ENCODE measurements at regions not wholly inside any gene's neighbourhood (a gene's known extent, or its start where the extent isn't known, plus 50 kb on each side); places are given as distances from the start of the nearest gene placed in this dataset.
A peak's percentile ranks its signal among the peaks of the same experiment; 100 is the strongest.

DNA sequence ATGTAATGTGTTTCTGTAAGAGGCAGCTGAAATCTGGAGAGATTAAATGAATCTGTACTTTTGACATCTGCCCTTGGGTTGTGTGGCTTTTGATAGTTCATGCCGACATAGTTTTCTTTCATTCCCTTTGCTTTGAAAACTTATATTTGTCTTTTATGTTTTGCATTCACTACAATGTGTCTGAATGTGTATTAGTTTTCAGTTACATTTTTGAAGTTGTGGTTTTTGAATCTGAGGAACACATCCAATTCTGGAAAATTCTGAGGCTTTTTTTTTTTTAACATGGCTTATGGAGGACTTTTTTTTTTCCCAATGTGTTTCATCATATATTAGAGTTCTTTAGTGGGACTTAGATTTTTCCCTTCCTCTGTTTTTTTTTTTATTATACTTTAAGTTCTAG lies 683.7 kb upstream of the SOX9 start:
- H3K36me3 ChIP-seq = no peaks in the 10 kb centered on the region
- no peak overlapping the region for H3K4me3 ChIP-seq
- TF ChIP-seq POLR2AphosphoS5 (IDR thresholded peaks at IDR 0.05; ENCODE audit: insufficient read depth in 1 of 2, low read depth in 1 of 2) (no peak), POLR2A (IDR thresholded peaks at IDR 0.05) (no peak)
- TF ChIP-seq, protein P1, sequence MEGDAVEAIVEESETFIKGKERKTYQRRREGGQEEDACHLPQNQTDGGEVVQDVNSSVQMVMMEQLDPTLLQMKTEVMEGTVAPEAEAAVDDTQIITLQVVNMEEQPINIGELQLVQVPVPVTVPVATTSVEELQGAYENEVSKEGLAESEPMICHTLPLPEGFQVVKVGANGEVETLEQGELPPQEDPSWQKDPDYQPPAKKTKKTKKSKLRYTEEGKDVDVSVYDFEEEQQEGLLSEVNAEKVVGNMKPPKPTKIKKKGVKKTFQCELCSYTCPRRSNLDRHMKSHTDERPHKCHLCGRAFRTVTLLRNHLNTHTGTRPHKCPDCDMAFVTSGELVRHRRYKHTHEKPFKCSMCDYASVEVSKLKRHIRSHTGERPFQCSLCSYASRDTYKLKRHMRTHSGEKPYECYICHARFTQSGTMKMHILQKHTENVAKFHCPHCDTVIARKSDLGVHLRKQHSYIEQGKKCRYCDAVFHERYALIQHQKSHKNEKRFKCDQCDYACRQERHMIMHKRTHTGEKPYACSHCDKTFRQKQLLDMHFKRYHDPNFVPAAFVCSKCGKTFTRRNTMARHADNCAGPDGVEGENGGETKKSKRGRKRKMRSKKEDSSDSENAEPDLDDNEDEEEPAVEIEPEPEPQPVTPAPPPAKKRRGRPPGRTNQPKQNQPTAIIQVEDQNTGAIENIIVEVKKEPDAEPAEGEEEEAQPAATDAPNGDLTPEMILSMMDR (IDR thresholded peaks at IDR 0.05) = no peak
- intact Hi-C loops (cut with DNase I) = no loop called here
- H3K27ac ChIP-seq = no peak overlapping the region
- H3K9me3 ChIP-seq = no peaks in the 10 kb centered on the region
- no peak for DNase-seq (ENCODE audit: extremely low spot score in 2 of 2)
- H3K4me1 ChIP-seq = no peaks in the 10 kb centered on the region
- no peaks in the 10 kb centered on the region for H3K27me3 ChIP-seq

DNA sequence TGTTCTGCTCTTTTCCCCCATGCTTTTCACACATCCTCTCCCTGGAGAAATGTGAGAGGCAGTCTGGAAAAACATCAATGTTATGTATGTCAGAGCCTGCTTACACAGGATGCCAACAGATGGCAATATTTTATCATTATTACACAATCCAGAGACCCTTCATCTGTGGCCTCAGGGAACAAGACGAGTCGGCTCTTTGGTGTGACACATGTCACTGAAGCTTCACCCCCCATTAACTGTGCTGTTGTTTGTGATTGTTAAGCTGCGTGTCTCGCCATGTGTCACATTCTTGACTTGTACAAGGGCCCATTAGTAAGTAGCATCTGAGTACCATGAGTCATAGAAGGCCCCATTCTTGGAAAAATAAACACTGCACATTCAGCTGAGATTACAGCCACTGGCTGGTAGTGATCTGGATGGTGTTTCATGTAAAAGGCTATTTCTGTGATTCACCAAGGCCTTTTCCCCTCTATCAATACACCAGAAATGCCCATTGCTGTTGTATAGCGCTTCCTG lies 682.1 kb upstream of the SOX9 start:
- DNase-seq (ENCODE audit: extremely low spot score in 2 of 2) = no peak
- no peaks in the 10 kb centered on the region for H3K4me1 ChIP-seq
- H3K4me3 ChIP-seq = no peak overlapping the region
- no peaks in the 10 kb centered on the region for H3K27me3 ChIP-seq
- TF ChIP-seq POLR2AphosphoS5 (IDR thresholded peaks at IDR 0.05; ENCODE audit: insufficient read depth in 1 of 2, low read depth in 1 of 2) = peak in 1 of 2 donors; percentile 57
- TF ChIP-seq, protein P1 (IDR thresholded peaks at IDR 0.05) = no peak
- H3K27ac ChIP-seq = no peak overlapping the region
- H3K9me3 ChIP-seq = no peaks in the 10 kb centered on the region
- intact Hi-C loops (cut with DNase I) = no loop called here
- H3K36me3 ChIP-seq = no peaks in the 10 kb centered on the region

DNA sequence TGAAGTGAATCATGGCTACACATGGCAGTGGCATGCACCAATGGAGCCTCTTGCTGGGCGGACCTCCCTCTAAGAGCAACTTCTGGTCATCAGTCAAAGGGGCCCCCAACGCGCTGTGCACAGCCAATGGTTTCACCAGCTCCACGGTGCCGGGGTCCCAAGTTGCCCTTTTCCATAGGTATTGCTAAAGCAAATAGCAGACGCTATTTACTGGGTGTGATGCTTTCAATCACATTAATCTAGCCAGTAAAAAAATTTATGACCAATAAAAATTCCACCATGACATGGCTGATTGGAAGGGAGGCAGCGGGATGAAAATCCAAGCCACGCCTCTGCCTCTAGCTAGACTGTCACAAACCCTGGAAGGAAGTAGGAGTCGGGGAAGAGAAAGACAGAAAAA lies 680.3 kb upstream of the SOX9 start:
- H3K4me3 ChIP-seq = no peak overlapping the region
- no peaks in the 10 kb centered on the region for H3K4me1 ChIP-seq
- DNase-seq (ENCODE audit: extremely low spot score in 2 of 2) = no peak
- no peaks in the 10 kb centered on the region for H3K36me3 ChIP-seq
- H3K9me3 ChIP-seq = no peaks in the 10 kb centered on the region
- intact Hi-C loops (cut with DNase I) = no loop called here
- H3K27ac ChIP-seq = no peak overlapping the region
- TF ChIP-seq POLR2A (IDR thresholded peaks at IDR 0.05) (no peak), POLR2AphosphoS5 (IDR thresholded peaks at IDR 0.05; ENCODE audit: insufficient read depth in 1 of 2, low read depth in 1 of 2) (no peak)
- TF ChIP-seq, protein P1 (IDR thresholded peaks at IDR 0.05) = no peak
- H3K27me3 ChIP-seq = no peaks in the 10 kb centered on the region

DNA sequence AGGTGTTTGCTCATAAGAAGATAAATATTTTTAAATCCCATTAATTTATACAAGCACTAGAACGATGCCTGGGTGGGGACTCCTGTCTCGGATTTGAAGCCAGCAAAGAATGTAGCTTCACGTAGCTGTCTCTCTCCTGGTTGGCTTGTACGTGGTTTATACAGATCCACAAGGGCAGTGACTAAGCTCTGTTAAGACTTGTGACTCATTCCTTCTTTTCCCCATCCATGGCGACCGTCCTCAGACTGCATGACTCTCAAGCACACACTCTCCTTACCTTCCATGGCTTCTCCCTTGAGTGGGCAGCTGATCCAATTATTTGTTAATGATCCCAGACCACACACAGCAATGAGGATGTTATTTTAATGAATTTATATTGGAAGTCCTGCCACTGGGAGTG lies 679.7 kb upstream of the SOX9 start:
- intact Hi-C loops (cut with DNase I) = no loop called here
- no peak for DNase-seq (ENCODE audit: extremely low spot score in 2 of 2)
- Histone ChIP-seq H3K4me3 (no peak overlapping the region), H3K9me3 (no peaks in the 10 kb centered on the region), H3K36me3 (no peaks in the 10 kb centered on the region), H3K27ac (no peak overlapping the region), H3K4me1 (no peaks in the 10 kb centered on the region), H3K27me3 (no peaks in the 10 kb centered on the region)
- TF ChIP-seq POLR2AphosphoS5 (IDR thresholded peaks at IDR 0.05; ENCODE audit: insufficient read depth in 1 of 2, low read depth in 1 of 2) = peak in 1 of 2 donors; percentile 28
- TF ChIP-seq, protein P1 (IDR thresholded peaks at IDR 0.05) = no peak

DNA sequence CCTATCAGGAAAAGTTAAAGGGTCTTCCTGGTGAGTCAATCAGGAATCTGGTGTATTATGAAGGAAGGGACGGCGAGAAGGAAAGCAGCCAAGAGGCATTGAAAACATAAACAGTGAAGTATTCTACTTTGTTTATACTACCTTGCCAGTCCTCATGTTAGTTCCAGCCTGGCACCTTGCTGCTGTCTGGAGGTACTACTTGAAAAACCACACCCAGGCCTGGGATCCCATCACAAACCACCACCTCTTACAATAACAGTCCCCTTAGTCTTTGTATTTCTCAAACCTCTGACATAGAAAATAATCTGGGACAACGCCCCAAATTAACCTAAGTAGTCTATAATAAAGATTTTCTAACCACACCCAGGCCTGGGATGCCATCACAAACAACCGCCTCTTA lies 676.7 kb upstream of the SOX9 start:
- Histone ChIP-seq H3K27me3 (no peaks in the 10 kb centered on the region), H3K4me3 (no peak overlapping the region), H3K36me3 (no peaks in the 10 kb centered on the region), H3K9me3 (no peaks in the 10 kb centered on the region), H3K27ac (no peak overlapping the region), H3K4me1 (no peaks in the 10 kb centered on the region)
- DNase-seq (ENCODE audit: extremely low spot score in 2 of 2) = no peak
- intact Hi-C loops (cut with DNase I) = no loop called here
- TF ChIP-seq POLR2A (IDR thresholded peaks at IDR 0.05) = no peak
- TF ChIP-seq, protein P1 (IDR thresholded peaks at IDR 0.05) = no peak
- no peak for TF ChIP-seq POLR2AphosphoS5 (IDR thresholded peaks at IDR 0.05; ENCODE audit: insufficient read depth in 1 of 2, low read depth in 1 of 2)

All from vagina (tissue), 2 donors.